ENCODE measurements at regions not wholly inside any gene's neighbourhood (a gene's known extent, or its start where the extent isn't known, plus 50 kb on each side); places are given as distances from the start of the nearest gene placed in this dataset.

GRCh38 chr2:240284503-240285259 lies 144.2 kb upstream of the OTOS start:
- no peak for DNase-seq

- no peak for DNase-seq
Observed at GRCh38 chr2:240285725-240286124, 145.3 kb upstream of the OTOS start.

GRCh38 chr2:240286596-240286995 lies 146.1 kb upstream of the OTOS start:
- no peak for DNase-seq

DNA sequence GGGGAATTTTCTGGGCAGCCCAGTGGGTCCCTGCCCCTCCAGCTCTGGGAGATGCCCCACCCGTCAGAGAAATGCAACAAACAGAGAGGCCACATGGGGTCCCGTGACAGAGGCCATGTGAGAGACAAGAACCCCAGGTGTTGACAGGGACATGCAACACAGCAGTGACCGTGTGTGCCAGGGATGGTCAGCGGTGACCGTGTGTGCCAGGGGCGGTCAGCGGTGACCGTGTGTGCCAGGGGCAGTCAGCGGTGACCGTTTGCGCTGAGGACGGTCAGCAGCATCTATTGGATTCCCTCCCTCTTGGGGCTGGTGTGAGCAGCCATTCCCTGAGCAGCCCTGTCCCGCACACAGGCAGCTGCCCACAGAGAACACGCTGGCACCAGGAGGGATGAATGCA lies 146.6 kb upstream of the OTOS start:
- DNase-seq: no peak

- no peak for DNase-seq
Observed at GRCh38 chr2:240287496-240288086, 147.1 kb upstream of the OTOS start.

DNA sequence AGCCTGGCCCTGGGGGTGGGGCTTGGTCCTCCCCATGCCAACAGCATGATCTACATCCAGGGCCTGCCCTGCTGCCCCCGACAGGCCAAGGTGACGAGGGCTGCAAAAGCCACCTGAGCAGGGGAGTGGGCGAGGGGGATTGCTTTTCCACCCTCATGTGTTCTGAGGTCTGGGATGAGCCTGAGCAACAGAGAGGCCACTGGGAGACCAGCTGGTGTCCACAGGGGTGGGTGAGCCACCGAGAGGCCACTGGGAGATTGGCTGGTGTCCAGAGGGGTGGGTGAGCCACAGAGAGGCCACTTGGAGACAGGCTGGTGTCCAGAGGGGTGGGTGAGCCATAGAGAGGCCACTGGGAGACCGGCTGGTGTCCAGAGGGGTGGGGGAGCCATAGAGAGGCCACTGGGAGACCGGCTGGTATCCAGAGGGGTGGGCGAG lies 147.4 kb upstream of the GPC1 start:
- no peak for DNase-seq

DNA sequence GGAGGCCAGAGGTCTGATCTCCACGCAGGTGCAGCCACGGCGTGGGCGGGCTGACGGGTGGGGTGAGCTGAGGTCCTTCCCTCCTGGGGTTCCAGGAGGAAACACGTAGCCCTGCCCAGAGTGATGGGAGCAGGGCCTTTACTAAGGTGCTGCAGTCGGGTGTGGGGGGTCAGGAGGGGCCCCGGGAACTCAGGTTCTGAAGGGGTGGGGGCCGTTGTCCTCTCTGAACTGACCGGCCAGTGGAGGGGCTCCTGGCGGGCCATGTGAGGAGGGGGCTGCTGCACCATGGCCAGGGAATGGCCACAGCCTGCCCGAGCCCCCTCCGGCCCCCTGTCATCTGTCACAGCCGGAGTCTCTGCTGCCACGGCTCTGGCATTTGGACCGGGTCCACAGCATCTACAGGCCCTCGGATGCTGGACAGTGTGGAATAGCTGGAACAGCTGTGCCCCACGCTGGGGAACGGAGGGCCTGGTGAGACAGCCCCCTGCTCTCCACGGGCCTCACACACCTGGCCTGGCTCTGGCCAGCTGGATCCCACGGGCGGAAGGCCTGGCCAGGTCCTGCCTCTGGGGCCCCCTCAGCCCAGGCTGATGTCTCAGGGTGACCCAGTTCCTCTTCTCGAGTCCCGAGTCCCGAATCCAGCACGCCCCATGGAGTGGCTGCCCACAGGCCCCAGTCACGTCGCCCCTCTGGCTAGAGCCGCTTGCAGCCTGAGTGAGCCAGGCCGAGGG lies 145.6 kb upstream of the GPC1 start:
- DNase-seq: no peak

DNA sequence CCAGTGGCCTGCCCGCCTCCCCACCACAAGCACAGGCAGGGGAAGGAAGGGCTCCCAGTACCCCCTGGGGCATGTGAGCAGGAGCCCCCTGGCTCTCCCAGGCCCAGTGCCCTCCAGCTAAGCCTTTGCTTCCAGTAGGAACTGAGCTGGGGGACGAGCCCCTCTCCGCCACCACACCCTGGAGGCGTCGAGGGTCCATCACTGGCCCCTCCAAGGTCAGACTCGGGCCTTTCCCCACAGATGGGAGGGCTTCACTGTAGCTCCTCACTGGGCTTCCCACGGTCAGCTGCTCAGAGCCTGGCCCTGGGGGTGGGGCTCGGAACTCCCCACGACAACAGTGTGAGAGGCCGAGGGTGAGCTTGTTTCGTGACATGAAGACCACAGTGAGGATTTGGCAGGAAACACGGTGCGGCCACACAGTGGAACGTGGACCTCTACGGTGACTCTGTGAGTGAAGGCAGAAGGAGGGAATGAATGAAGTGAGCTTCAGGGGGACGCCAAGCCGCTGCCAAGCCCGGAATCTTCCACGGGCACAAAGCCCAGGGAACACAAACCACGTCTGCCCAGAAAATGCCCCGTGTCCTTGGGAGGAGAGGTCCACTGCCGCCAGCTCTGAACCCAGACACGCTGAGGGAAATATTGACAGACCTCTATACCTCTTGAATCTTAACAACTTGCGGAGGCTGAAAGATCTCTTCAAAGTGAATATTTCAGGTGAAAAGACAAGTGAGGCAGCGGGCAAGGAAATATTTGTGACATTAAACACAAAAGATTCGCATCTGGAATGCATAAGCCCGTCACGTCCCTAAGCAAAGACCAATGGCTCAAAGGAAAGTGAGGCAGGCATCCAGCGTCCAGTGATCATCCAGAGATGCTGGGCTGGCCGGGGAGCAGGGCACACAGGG lies 144.8 kb upstream of the GPC1 start:
- no peak for DNase-seq

- no peak for DNase-seq
Observed at GRCh38 chr2:240291337-240292034, 144.0 kb upstream of the GPC1 start.

DNA sequence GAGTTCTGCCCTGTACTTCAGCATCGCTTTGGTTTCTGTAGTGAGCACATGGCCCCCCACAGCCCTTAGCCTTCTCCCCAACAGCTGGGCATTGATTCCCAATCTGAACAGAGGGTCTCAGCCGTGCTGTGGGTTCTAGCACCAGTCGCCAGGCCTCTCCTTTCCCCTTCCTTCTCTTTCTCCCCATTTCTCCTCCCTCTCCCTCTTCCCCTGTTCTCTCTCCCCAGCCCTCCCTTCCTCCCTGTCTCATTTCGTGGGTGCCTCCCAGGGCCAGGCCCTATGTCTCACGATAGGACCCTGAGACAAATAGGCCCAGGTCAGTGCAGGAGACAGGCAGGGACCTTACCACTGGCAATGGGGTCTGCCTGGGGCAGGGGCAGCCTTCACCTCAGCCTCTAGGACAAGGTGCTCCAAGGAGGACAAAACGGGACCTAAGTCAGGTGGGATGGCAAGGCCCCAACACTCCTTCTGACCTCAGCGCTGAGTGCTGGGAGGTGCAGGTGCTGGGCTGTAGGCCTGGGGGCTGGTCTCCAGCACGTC lies 143.4 kb upstream of the GPC1 start:
- DNase-seq: no peak

- DNase-seq: no peak
Observed at GRCh38 chr2:240292619-240293525, 142.6 kb upstream of the GPC1 start.

DNA sequence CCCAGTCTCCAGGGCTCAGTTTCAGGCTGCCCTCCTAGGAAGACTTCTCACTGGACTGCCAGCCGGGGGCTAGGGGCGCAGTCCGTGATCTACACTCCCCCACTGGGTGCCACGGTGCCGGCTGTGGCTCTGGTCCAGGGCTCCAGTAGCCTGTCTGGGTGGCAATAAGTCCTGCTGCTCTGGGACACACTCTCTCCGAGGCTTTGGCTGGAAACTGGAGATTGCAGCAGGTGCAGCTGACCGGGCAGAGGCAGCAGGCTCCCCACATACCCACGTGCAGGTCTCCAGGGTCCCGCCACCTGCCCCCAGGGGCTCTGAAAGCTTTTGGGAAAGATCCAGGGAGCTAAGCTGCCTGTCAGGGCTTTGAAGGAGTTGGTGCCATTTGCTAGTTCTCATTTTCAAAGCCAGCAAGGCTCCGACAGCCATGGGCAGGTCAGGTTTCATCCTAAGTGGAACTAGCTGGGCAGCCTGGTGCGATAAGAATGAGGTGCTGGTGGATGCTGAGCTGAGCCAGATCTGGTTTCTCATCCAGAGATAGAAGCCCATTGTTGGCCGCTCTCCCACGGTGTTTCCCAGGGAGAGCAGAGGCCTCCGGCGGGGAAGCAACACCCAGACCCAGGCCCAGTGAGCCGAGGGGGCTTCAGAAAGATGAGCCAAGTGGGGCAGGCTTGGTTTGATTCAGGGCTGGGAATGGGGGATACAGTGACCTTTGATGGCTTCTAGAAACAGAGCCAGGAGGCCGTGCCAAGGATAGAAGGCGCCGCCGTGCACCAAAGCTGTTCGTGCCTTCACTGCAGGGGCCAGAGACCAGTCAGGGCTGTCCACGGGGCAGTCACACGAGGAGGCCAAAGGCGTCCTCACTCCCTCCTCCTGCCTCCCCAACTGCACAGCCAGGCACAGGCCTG lies 141.7 kb upstream of the GPC1 start:
- no peak for DNase-seq

DNA sequence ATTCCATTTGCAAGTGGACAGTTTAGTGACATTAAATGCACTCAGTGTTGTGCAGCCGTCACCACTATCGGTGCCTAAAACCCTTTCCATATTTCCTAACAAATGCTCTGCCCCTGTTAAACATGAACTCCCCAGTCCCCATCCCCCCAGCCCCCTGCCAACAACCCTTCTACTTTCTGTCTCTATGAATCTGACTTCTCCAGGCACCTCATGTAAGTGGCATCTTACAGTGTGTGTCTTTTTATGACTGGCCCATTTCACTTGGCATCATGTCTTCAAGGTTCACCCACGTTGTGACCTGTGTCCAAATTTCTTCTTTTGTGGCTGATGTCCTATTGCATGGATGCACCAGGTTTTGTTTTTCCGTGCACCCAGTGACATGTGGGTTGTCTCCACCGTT lies 140.9 kb upstream of the GPC1 start:
- DNase-seq: no peak

GRCh38 chr2:240295256-240296103 lies 140.0 kb upstream of the GPC1 start:
- no peak for DNase-seq

DNA sequence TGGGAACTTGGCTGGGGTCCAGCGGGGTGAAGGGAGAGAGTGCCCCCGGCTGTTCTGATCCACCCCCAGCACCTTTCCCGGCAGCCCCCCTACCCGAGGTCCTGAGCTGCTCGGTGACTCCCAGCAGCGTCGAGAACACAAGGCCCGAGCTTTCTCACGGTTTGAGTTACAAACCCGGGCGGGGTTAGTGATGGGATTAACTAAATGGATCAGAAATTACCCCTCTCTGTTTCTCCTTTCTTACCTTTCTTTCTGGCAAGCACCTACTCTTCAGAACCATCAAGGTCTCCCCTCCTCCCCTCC lies 139.4 kb upstream of the GPC1 start:
- DNase-seq: no peak

DNA sequence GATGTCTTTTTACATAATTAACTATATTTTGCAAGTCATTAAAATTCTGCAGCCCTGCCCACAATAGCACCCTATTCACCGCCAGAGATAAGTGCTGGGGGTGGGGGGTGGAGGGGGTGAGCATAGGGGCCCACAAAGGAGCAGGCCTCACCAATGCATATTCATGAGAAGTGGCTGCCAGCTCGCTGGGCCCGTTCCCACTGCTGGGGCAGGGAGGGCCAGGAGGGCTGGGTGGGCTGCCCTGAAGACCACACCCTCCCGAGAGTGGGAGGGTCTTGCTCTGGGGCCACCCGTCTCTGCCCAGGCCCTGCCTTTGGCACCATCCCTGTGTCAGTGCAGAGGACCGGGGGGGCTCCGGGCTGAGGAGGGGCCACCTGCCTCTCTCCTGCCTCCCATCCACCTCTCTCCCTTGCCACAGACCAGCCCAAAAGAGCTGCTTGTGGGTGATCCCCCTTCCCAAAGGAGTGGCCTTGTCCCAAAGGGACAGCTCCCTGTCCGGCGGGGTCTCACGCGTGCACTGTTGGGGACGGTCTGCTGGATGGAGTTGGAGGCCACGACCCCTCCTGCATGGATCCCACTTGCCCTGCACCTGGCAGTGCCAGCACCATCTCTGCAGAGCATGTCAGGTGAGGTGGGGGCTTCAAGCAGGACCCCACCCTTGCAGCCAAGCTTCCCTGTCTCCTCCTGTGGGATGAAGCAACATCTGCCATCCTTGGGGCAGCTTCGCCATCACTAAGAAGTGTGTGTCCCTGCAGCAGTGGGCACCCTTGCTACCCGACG lies 138.8 kb upstream of the GPC1 start:
- DNase-seq: no peak

DNA sequence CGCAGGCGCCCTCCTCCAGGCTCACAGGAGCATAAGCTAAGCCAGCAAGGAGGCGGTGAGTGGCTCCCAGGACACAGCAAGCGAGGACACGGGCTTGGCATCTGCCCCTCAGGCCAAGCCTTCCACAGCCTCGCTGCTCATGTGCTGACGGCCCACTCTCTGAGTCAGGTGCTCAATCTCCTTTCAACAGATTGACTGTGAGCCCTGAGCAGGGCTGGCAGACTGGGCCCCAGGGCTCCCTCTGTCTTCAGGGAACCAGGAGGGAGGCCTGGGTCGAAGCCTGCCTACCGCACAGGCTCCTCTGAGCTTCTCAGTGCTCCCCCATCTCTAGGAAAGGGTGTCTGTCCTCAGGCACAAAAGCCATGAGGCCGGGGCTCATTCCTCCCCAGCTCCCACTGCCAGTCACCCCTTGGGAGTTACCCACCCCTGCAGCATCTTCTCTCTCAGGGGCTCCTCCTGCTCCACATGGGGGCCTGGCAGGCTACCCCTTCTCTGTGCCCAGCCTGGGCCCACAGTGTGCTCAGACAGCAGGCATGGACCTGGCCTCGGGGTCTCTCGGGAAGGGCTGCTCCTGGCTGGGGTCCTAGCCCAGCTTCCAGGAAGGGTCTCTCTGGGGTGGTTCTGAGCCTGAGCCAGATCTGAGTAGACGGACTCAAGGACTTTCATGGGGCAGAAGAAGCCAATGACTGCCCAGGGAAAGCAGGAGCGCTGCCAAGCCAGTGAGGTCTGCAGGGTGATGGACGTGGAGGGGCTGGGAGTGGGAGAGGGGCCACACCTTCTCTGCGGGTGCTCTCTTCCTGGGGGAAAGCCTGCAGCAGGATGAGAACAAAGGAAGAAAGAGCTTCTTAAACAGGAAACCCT lies 138.0 kb upstream of the GPC1 start:
- DNase-seq: no peak
